ENCODE measurements at regions not wholly inside any gene's neighbourhood (a gene's known extent, or its start where the extent isn't known, plus 50 kb on each side); places are given as distances from the start of the nearest gene placed in this dataset.

GRCh38 chr17:15177343-15177742 lies 87.8 kb downstream of the PMP22 start:
- DNase-seq, result no peak

- no peak for DNase-seq
These were observed 89.8 kb downstream of the PMP22 start for GRCh38 chr17:15175356-15175755.

- no peak for DNase-seq
These were observed 93.7 kb downstream of the PMP22 start for GRCh38 chr17:15171167-15172047.

GRCh38 chr17:15169676-15170075 lies 95.5 kb downstream of the PMP22 start:
- no peak for DNase-seq

GRCh38 chr17:15168379-15168778 lies 96.7 kb downstream of the PMP22 start:
- DNase-seq, result no peak

GRCh38 chr17:15161395-15161794 lies 103.7 kb downstream of the PMP22 start:
- DNase-seq, result no peak

GRCh38 chr17:15157051-15157450 lies 108.1 kb downstream of the PMP22 start:
- no peak for DNase-seq

GRCh38 chr17:15154618-15155017 lies 110.5 kb downstream of the PMP22 start:
- DNase-seq, result no peak

- DNase-seq, result no peak
These were observed 119.5 kb downstream of the PMP22 start for GRCh38 chr17:15145621-15146020.

GRCh38 chr17:15143524-15143923 lies 121.6 kb downstream of the PMP22 start:
- no peak for DNase-seq

GRCh38 chr17:15134363-15134762 lies 130.8 kb downstream of the PMP22 start:
- no peak for DNase-seq

GRCh38 chr17:15133826-15134225 lies 131.3 kb downstream of the PMP22 start:
- DNase-seq, result no peak

- no peak for DNase-seq
These were observed 132.0 kb downstream of the PMP22 start for GRCh38 chr17:15133143-15133542.

- no peak for DNase-seq
These were observed 134.7 kb downstream of the PMP22 start for GRCh38 chr17:15130426-15130825.

- no peak for DNase-seq
These were observed 135.1 kb downstream of the PMP22 start for GRCh38 chr17:15129986-15130385.

- DNase-seq, result no peak
These were observed 140.4 kb downstream of the PMP22 start for GRCh38 chr17:15124746-15125145.

- DNase-seq, result no peak
These were observed 140.9 kb downstream of the PMP22 start for GRCh38 chr17:15124264-15124595.

GRCh38 chr17:15123593-15124263 lies 141.4 kb downstream of the PMP22 start:
- DNase-seq, result no peak

GRCh38 chr17:15122857-15123256 lies 142.3 kb downstream of the PMP22 start:
- DNase-seq, result no peak

GRCh38 chr17:15121426-15121825 lies 143.7 kb downstream of the PMP22 start:
- DNase-seq, result no peak

GRCh38 chr17:15119968-15120367 lies 145.2 kb downstream of the PMP22 start:
- DNase-seq, result no peak

- no peak for DNase-seq
These were observed 147.9 kb downstream of the PMP22 start for GRCh38 chr17:15117239-15117638.

GRCh38 chr17:15112846-15113617 lies 152.1 kb downstream of the PMP22 start:
- DNase-seq, result no peak

- no peak for DNase-seq
These were observed 155.5 kb downstream of the PMP22 start for GRCh38 chr17:15109608-15110007.

Data from NCI-H510A treated with DMSO at 0.1 percent for 48 hours (cell line).